Naive thymus-derived CD4-positive, alpha-beta T cell (primary cell): ENCODE measurements at regions not wholly inside any gene's neighbourhood (a gene's known extent, or its start where the extent isn't known, plus 50 kb on each side); places are given as distances from the start of the nearest gene placed in this dataset.

ENCODE experiments used
- ATAC-seq: fragments of 150-1000 bp; cut with Tn5 transposase; 2 replicates; pipeline ENCODE4 v1.10.0; 2021; ENCODE audit warnings: mild to moderate bottlenecking, moderate library complexity
- CTCF ChIA-PET: fragments of 350-600 bp; sonication (Branson Sonifier 250); formaldehyde crosslinking; loops from one replicate; lab custom pipeline; 2021; ENCODE audit warnings: antibody characterized with exemption; lab: Charles Lee
- POLR2A ChIA-PET: fragments of 350-600 bp; sonication (Branson Sonifier 250); formaldehyde crosslinking; loops from one replicate; lab custom pipeline; 2021; ENCODE audit warnings: antibody characterized with exemption, inconsistent platforms; lab: Charles Lee
- DNase-seq, 9 donors: peaks; one replicate each; pipeline versions ENCODE4 v3.0.0 to v3.0.0-alpha.2; 2020 to 2022; ENCODE audit warnings: mixed read lengths in 1 of 9
- H3K27ac ChIP-seq: one replicate; pipeline ENCODE4 v1.7.0; 2013; ENCODE audit warnings: mild to moderate bottlenecking, low read depth, low read length, moderate library complexity
- H3K27me3 ChIP-seq, 2 donors: one replicate each; pipeline ENCODE4 v1.7.0; 2013; ENCODE audit warnings: low read length in 2 of 2, mild to moderate bottlenecking in 2 of 2, moderate library complexity in 2 of 2; ENCODE audit not compliant: control insufficient read depth in 2 of 2, insufficient read depth in 2 of 2
- H3K36me3 ChIP-seq, 3 experiments: 1 replicate in 2 of 3; 2 replicates in 1 of 3; pipeline ENCODE4 v1.7.0; 2013; ENCODE audit warnings: low read length in 3 of 3, mild to moderate bottlenecking in 3 of 3, moderate library complexity in 1 of 3; ENCODE audit not compliant: insufficient read depth in 3 of 3, control insufficient read depth in 2 of 3
- H3K4me1 ChIP-seq, 2 donors: one replicate each; pipeline ENCODE4 v1.7.0; 2013; ENCODE audit warnings: low read length in 2 of 2, mild to moderate bottlenecking in 2 of 2, moderate library complexity in 1 of 2; ENCODE audit not compliant: control insufficient read depth in 2 of 2, insufficient read depth in 2 of 2
- H3K4me3 ChIP-seq: 2 replicates; pipeline ENCODE4 v1.7.0; 2013; ENCODE audit warnings: mild to moderate bottlenecking, low read length
- H3K9me3 ChIP-seq, 3 experiments: 1 replicate in 2 of 3; 2 replicates in 1 of 3; pipeline ENCODE4 v1.7.0; 2013; ENCODE audit warnings: low read length in 3 of 3; ENCODE audit not compliant: control insufficient read depth in 2 of 3
- H3K27ac Mint-ChIP-seq, 9 donors: one replicate each; pipeline ENCODE4 v1.8.0; 2020 to 2022; ENCODE audit warnings: mixed read lengths in 9 of 9, mild to moderate bottlenecking in 8 of 9, moderate library complexity in 5 of 9, inconsistent platforms in 2 of 9
- H3K27me3 Mint-ChIP-seq, 5 donors: one replicate each; pipeline ENCODE4 v1.8.0; 2021 to 2022; ENCODE audit warnings: mixed read lengths in 5 of 5, mild to moderate bottlenecking in 1 of 5
- H3K36me3 Mint-ChIP-seq, 5 donors: one replicate each; pipeline ENCODE4 v1.8.0; 2020 to 2022; ENCODE audit warnings: mixed read lengths in 5 of 5, mild to moderate bottlenecking in 3 of 5, inconsistent platforms in 1 of 5
- H3K4me1 Mint-ChIP-seq, 7 donors: one replicate each; pipeline ENCODE4 v1.8.0; 2020 to 2022; ENCODE audit warnings: mixed read lengths in 7 of 7, mild to moderate bottlenecking in 3 of 7, inconsistent platforms in 1 of 7
- H3K4me3 Mint-ChIP-seq, 10 donors: one replicate each; pipeline ENCODE4 v1.8.0; 2020 to 2022; ENCODE audit warnings: mild to moderate bottlenecking in 10 of 10, mixed read lengths in 10 of 10, moderate library complexity in 6 of 10, inconsistent platforms in 2 of 10
- H3K9me3 Mint-ChIP-seq, 11 donors: one replicate each; pipeline ENCODE4 v1.8.0; 2020 to 2022; ENCODE audit warnings: mixed read lengths in 11 of 11, mild to moderate bottlenecking in 4 of 11, inconsistent platforms in 1 of 11, moderate library complexity in 1 of 11
- intact Hi-C, 2 donors: fragments of 100-400 bp; cut with micrococcal nuclease; formaldehyde crosslinking; loops; one replicate each; pipeline ENCODE4 v1.15.1; 2023

DNA sequence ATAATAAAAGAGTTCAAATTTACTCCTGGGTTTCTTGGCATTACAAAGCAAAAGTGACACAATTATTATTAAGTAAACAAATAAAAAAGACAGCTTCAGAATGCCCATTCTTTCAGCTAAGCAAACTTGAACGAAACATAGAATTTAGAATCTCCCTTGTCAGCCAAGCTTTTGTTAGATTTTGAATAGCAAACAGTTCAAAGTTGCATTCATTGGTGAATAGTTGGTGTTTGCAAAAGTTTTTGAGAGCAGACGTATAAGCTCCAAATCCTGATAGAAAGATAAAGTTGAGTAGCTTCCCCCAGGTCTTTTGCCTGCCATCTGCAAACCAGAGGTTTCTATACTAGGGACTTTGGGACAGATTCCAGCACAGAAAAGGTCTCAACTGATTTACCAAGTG lies 434.3 kb upstream of the TNP1 start:
- Mint-ChIP-seq H3K4me3 (no peak overlapping the region), H3K4me1 (no peaks in the 10 kb centered on the region), H3K9me3 (peaks cover 0 to 10% (median 5%) of the 10 kb centered on the region in 11 donors), H3K27ac (no peak overlapping the region), H3K27me3 (peaks cover 0 to 6% (median 0%) of the 10 kb centered on the region in 5 donors), H3K36me3 (peaks cover 3 to 27% (median 6%) of the 10 kb centered on the region in 5 donors)
- H3K36me3 ChIP-seq = no peaks in the 10 kb centered on the region
- no peak overlapping the region for H3K27ac ChIP-seq
- intact Hi-C loops = no loop called here
- ATAC-seq (no peak), DNase-seq (no peak)
- no peak overlapping the region for H3K4me3 ChIP-seq
- POLR2A ChIA-PET = no interaction called here
- CTCF ChIA-PET = no interaction called here
- H3K27me3 ChIP-seq = no peaks in the 10 kb centered on the region
- no peaks in the 10 kb centered on the region for H3K4me1 ChIP-seq
- H3K9me3 ChIP-seq = no peaks in the 10 kb centered on the region

DNA sequence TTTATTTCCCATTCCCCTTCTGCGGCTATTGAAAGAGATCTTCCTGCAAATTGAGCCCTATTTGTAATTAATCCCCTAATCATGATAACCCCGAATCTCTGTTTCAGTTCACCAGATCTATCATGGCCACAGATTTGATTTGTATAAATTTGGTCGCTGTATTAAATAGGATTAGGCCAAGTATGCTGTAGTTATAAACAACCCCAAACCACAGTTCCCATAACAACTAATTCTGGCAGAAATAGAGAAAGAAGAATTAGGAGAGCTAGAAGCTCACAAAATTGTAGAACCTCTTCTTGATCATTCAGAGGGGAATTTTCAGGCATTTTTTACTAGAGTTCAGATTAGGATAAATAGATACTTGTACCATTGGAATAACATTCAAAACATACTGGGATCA lies 433.7 kb upstream of the TNP1 start:
- ChIA-PET POLR2A (no interaction called here), CTCF (no interaction called here)
- DNase-seq = no peak

DNA sequence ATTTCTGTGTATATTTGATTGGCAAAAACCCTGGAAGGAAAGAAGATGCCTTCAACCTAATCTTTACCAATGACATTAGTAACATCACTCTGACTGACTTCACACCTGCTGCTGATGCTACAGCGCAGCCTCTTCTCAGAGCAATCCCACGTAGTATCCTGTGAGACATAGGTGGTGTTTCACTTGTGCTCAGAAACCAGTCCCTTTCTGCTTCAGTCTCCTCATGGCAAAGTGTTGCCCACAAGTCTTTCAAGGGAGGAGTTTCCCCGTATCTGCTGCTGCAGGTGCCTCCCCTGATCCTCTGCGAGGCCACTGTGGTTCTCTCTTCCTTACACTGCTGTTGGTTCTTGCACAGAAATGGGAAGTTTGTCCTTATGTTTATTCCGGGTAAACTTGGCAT lies 433.2 kb upstream of the TNP1 start:
- Histone ChIP-seq H3K9me3 (no peaks in the 10 kb centered on the region), H3K27ac (no peak overlapping the region), H3K36me3 (no peaks in the 10 kb centered on the region), H3K27me3 (no peaks in the 10 kb centered on the region), H3K4me1 (no peaks in the 10 kb centered on the region), H3K4me3 (no peak overlapping the region)
- Mint-ChIP-seq H3K4me1 (peaks cover 0 to 2% (median 0%) of the 10 kb centered on the region in 7 donors), H3K4me3 (no peak overlapping the region), H3K9me3 (peaks cover 0 to 10% (median 5%) of the 10 kb centered on the region in 11 donors), H3K27me3 (peaks cover 0 to 6% (median 0%) of the 10 kb centered on the region in 5 donors), H3K27ac (no peak overlapping the region), H3K36me3 (peaks cover 3 to 27% (median 6%) of the 10 kb centered on the region in 5 donors)
- ChIA-PET POLR2A (no interaction called here), CTCF (no interaction called here)
- no peak for ATAC-seq
- no peak for DNase-seq
- intact Hi-C loops = no loop called here

More for the DNA sequence above, 433.7 kb upstream of the TNP1 start:
- no peak overlapping the region for H3K27ac Mint-ChIP-seq
- H3K4me1 Mint-ChIP-seq = no peaks in the 10 kb centered on the region
- intact Hi-C loops = no loop called here
- Histone ChIP-seq H3K27ac (no peak overlapping the region), H3K4me3 (no peak overlapping the region), H3K4me1 (no peaks in the 10 kb centered on the region), H3K27me3 (no peaks in the 10 kb centered on the region), H3K36me3 (no peaks in the 10 kb centered on the region), H3K9me3 (no peaks in the 10 kb centered on the region)
- ATAC-seq = no peak
- H3K9me3 Mint-ChIP-seq = peaks cover 0 to 10% (median 5%) of the 10 kb centered on the region in 11 donors
- peaks cover 3 to 27% (median 6%) of the 10 kb centered on the region in 5 donors for H3K36me3 Mint-ChIP-seq
- no peak overlapping the region for H3K4me3 Mint-ChIP-seq
- peaks cover 0 to 6% (median 0%) of the 10 kb centered on the region in 5 donors for H3K27me3 Mint-ChIP-seq

DNA sequence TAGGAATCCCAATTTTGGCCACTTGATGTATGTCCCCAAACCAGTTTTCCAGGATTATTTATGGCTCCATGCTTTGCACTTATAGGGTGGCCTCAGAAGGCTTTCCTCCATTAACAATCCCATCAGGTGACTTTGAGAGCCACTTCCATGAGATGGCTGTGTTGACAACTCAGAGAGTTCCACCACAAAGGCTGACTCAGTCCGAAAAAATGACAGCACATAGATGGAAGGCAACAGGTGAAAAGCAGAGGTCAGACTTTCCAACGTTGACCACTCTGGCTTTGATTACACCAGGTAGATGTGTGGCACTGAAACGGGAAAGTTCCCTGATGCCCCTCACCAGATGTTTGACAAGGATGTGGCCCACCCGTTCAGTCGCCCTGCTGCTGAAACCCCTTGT lies 431.4 kb upstream of the TNP1 start:
- H3K36me3 Mint-ChIP-seq = peaks cover 0 to 22% (median 4%) of the 10 kb centered on the region in 5 donors
- ATAC-seq = no peak

DNA sequence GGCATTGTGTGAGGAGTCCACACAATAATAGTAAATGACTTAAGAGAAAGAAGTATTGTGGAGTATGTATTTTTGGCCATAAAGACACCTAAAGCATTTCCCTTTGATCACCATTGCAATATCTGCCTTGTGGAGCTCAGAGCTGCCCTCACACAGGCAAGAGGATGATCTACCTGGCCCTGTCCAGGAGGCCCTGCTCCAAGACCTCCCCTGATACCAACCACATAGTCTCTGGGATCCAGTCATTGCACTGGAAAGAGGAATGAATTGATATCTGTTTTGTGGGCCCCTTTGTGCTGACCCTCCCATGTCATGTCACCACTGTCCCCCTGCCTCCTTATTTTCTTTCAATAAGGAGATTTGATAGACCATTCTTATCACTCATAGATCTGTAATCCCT lies 430.6 kb upstream of the TNP1 start:
- Histone ChIP-seq H3K27ac (no peak overlapping the region), H3K4me3 (no peak overlapping the region), H3K4me1 (no peaks in the 10 kb centered on the region), H3K27me3 (no peaks in the 10 kb centered on the region), H3K36me3 (no peaks in the 10 kb centered on the region), H3K9me3 (no peaks in the 10 kb centered on the region)
- H3K4me1 Mint-ChIP-seq = peaks cover 0 to 2% (median 0%) of the 10 kb centered on the region in 7 donors
- POLR2A ChIA-PET = no interaction called here
- CTCF ChIA-PET = no interaction called here
- peaks cover 0 to 6% (median 0%) of the 10 kb centered on the region in 5 donors for H3K27me3 Mint-ChIP-seq
- peaks cover 0 to 3% (median 0%) of the 10 kb centered on the region in 11 donors for H3K9me3 Mint-ChIP-seq
- no peak overlapping the region for H3K4me3 Mint-ChIP-seq
- H3K36me3 Mint-ChIP-seq = peaks cover 0 to 22% (median 4%) of the 10 kb centered on the region in 5 donors
- H3K27ac Mint-ChIP-seq = no peak overlapping the region
- ATAC-seq (no peak), DNase-seq (no peak)
- intact Hi-C loops = no loop called here

More for the DNA sequence above, 431.4 kb upstream of the TNP1 start:
- Mint-ChIP-seq H3K4me1 (peaks cover 0 to 2% (median 0%) of the 10 kb centered on the region in 7 donors), H3K4me3 (no peak overlapping the region), H3K27me3 (peaks cover 0 to 6% (median 0%) of the 10 kb centered on the region in 5 donors), H3K9me3 (peaks cover 0 to 3% (median 0%) of the 10 kb centered on the region in 11 donors), H3K27ac (no peak overlapping the region)
- POLR2A ChIA-PET = no interaction called here
- no peaks in the 10 kb centered on the region for H3K4me1 ChIP-seq
- CTCF ChIA-PET = no interaction called here
- H3K9me3 ChIP-seq = no peaks in the 10 kb centered on the region
- DNase-seq = no peak
- no peaks in the 10 kb centered on the region for H3K27me3 ChIP-seq
- intact Hi-C loops = no loop called here
- no peaks in the 10 kb centered on the region for H3K36me3 ChIP-seq
- no peak overlapping the region for H3K27ac ChIP-seq
- no peak overlapping the region for H3K4me3 ChIP-seq

DNA sequence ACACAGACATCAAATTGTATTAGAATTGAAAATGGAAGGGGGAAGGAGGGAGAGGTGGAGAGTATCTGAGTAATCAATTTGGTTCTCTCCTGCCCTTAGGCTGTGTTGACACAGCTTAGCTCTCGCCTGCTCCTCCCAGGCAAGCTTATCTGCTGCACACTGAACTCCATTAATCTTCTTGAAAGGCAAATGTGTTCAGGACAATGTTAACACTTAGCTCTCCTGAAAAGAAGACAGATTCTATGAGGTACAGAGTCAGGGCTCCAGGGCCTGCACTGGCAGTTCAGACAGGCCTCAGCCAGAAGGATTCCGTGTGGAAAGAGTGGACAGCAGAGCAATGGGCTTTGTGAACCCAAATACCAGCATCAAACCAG lies 430.0 kb upstream of the TNP1 start:
- CTCF ChIA-PET = interaction anchor here (0.6 kb wide), 1 partner anchor 321 kb away, joined by 3 read pairs; no protein-coding TSS in a partner anchor
- no peaks in the 10 kb centered on the region for H3K9me3 ChIP-seq
- no peaks in the 10 kb centered on the region for H3K4me1 ChIP-seq
- peaks cover 0 to 6% (median 0%) of the 10 kb centered on the region in 5 donors for H3K27me3 Mint-ChIP-seq
- no peak for ATAC-seq
- H3K9me3 Mint-ChIP-seq = peaks cover 0 to 3% (median 0%) of the 10 kb centered on the region in 11 donors
- H3K36me3 Mint-ChIP-seq = peaks cover 0 to 25% (median 4%) of the 10 kb centered on the region in 5 donors
- POLR2A ChIA-PET = no interaction called here
- no peak overlapping the region for H3K4me3 ChIP-seq
- DNase-seq = no peak
- no peak overlapping the region for H3K4me3 Mint-ChIP-seq
- no peaks in the 10 kb centered on the region for H3K36me3 ChIP-seq
- H3K4me1 Mint-ChIP-seq = peaks cover 0 to 2% (median 0%) of the 10 kb centered on the region in 7 donors
- H3K27ac ChIP-seq = no peak overlapping the region
- no peaks in the 10 kb centered on the region for H3K27me3 ChIP-seq
- intact Hi-C loops = no loop called here
- no peak overlapping the region for H3K27ac Mint-ChIP-seq
